Skeletal muscle tissue (tissue), 3 donors: ENCODE measurements at regions not wholly inside any gene's neighbourhood (a gene's known extent, or its start where the extent isn't known, plus 50 kb on each side); places are given as distances from the start of the nearest gene placed in this dataset.

ENCODE experiments used
- H3K27ac ChIP-seq: one replicate; pipeline ENCODE4 v1.7.0; 2013; ENCODE audit warnings: mild to moderate bottlenecking, low read depth, low read length, inconsistent platforms
- H3K27me3 ChIP-seq, 3 donors: one replicate each; pipeline ENCODE4 v1.7.0; 2013; ENCODE audit warnings: low read length in 3 of 3; ENCODE audit not compliant: control insufficient read depth in 3 of 3, insufficient read depth in 3 of 3
- H3K36me3 ChIP-seq, 3 donors: one replicate each; pipeline ENCODE4 v1.7.0; 2013; ENCODE audit warnings: low read length in 3 of 3; ENCODE audit not compliant: control insufficient read depth in 3 of 3, insufficient read depth in 3 of 3
- H3K4me1 ChIP-seq, 3 donors: one replicate each; pipeline ENCODE4 v1.7.0; 2013; ENCODE audit warnings: low read length in 3 of 3, mild to moderate bottlenecking in 3 of 3; ENCODE audit not compliant: control insufficient read depth in 3 of 3, insufficient read depth in 3 of 3
- H3K4me3 ChIP-seq, 3 donors: one replicate each; pipeline ENCODE4 v1.7.0; 2013; ENCODE audit warnings: low read length in 3 of 3
- H3K9ac ChIP-seq, 3 donors: one replicate each; pipeline ENCODE4 v1.7.0; 2013; ENCODE audit warnings: low read length in 3 of 3, mild to moderate bottlenecking in 3 of 3, moderate library complexity in 2 of 3, low read depth in 1 of 3
- H3K9me3 ChIP-seq, 3 donors: one replicate each; pipeline ENCODE4 v1.7.0; 2013; ENCODE audit warnings: low read length in 3 of 3; ENCODE audit not compliant: control insufficient read depth in 3 of 3
- donor health status: Osteomylitis.

DNA sequence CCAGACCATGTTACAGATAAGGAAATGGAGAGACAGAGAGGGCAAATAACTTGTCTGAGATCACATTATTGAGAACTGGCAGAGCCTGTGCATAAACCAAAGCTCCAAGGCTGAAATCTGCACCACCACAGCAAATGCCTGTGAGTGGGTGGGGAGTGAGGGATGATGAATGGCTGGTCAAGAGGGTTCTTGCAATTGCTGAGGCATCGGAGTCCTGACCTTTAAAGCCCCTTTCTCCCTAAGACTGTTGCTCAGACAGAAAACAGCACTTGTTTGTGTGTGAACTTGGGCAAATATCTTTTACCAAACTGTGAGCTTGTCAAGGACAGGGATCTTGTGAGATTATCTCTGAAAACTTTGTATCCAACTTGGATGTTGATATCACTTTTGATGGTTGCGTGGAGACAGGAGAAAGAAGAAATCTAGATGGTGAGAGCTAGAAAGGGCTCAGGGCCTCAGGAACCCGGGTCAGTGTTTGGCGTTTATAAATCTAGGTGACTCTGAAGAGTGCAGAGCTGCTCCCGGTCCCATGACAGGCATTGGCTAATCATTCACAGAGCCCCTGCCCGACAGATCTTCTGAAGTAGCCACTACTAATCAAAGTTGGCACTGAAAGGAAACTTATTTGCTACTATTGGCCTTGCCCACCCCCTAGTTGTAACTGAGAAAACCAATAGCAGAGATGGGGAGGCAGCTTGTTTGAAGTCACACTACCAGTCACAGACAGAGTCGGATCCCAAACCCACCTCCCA is 122.3 kb downstream of the FOXD2 start:
- Histone ChIP-seq H3K9me3 (no peaks in the 10 kb centered on the region), H3K27me3 (peaks cover 3 to 8% (median 5%) of the 10 kb centered on the region in 3 donors), H3K9ac (no peak overlapping the region), H3K4me1 (peaks cover 18 to 25% (median 18%) of the 10 kb centered on the region in 3 donors), H3K36me3 (no peaks in the 10 kb centered on the region), H3K27ac (no peak overlapping the region), H3K4me3 (no peak overlapping the region)

- Histone ChIP-seq H3K4me1 (peaks cover 14 to 20% (median 18%) of the 10 kb centered on the region in 3 donors), H3K27ac (peak overlapping the region; percentile 36), H3K36me3 (no peaks in the 10 kb centered on the region), H3K9me3 (no peaks in the 10 kb centered on the region), H3K9ac (no peak overlapping the region), H3K4me3 (peak overlapping the region in 1 of 3 donors; percentile 13), H3K27me3 (peaks cover 3 to 8% (median 5%) of the 10 kb centered on the region in 3 donors)
Measured at GRCh38 chr1:47561523-47562007, 123.7 kb downstream of the FOXD2 start.

DNA sequence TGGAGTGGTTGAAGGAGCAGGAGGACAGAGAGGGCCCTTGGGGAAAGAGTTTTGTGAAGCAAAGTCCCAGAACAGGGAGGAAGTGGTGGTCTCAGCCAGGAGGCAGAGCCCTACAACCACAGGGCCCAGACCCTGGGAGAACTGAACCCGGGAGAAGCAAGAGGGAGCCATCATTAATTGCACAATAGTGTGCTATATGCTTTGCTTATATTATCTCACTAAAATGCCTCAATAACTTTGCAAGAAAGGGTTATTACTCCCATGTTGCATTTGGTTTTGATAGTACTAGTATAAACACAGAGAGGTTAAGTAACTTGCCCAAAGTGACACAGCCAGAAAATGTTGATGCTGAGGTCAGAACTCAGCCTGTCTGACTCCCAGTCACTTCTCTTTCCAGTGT is 124.3 kb downstream of the FOXD2 start:
- no peaks in the 10 kb centered on the region for H3K36me3 ChIP-seq

GRCh38 chr1:47562799-47563198 is 125.0 kb downstream of the FOXD2 start:
- no peak overlapping the region for H3K9ac ChIP-seq
- no peaks in the 10 kb centered on the region for H3K36me3 ChIP-seq
- H3K27ac ChIP-seq, result no peak overlapping the region
- no peak overlapping the region for H3K4me3 ChIP-seq
- peaks cover 14 to 20% (median 18%) of the 10 kb centered on the region in 3 donors for H3K4me1 ChIP-seq
- peaks cover 3 to 8% (median 5%) of the 10 kb centered on the region in 3 donors for H3K27me3 ChIP-seq
- no peaks in the 10 kb centered on the region for H3K9me3 ChIP-seq

More for the DNA sequence above, 124.3 kb downstream of the FOXD2 start:
- Histone ChIP-seq H3K4me3 (peak overlapping the region in 1 of 3 donors; percentile 13), H3K9ac (no peak overlapping the region), H3K9me3 (no peaks in the 10 kb centered on the region), H3K27me3 (peaks cover 3 to 8% (median 5%) of the 10 kb centered on the region in 3 donors), H3K4me1 (peaks cover 14 to 20% (median 18%) of the 10 kb centered on the region in 3 donors), H3K27ac (no peak overlapping the region)

- Histone ChIP-seq H3K4me1 (peaks cover 14 to 20% (median 18%) of the 10 kb centered on the region in 3 donors), H3K9ac (no peak overlapping the region), H3K4me3 (no peak overlapping the region), H3K27ac (no peak overlapping the region), H3K9me3 (no peaks in the 10 kb centered on the region), H3K27me3 (peaks cover 3 to 8% (median 5%) of the 10 kb centered on the region in 3 donors), H3K36me3 (no peaks in the 10 kb centered on the region)
Measured at GRCh38 chr1:47563201-47563600, 125.4 kb downstream of the FOXD2 start.

DNA sequence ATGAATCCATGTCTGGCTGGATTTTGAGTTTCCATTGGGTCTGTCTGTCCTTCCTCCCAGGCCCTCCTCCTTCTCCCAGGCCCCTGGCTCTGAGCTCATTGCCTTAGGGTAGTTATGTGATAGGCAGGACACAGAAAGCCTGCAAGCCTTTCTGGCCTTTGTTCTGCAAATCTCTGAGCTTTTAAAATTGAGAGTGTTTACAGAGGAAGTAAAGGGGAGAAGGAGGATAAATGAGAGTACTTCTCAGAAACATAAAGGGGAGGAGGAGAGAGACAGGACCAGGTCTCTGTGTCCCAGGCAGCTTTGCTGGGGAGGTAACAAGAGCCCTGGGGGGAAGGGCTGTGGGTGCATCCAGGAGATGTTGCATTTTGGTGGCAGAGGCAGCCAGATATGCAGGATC is 126.7 kb downstream of the FOXD2 start:
- no peaks in the 10 kb centered on the region for H3K36me3 ChIP-seq
- peaks cover 0 to 4% (median 3%) of the 10 kb centered on the region in 3 donors for H3K27me3 ChIP-seq
- no peak overlapping the region for H3K27ac ChIP-seq
- H3K4me1 ChIP-seq, result peaks cover 17 to 20% (median 18%) of the 10 kb centered on the region in 3 donors
- no peaks in the 10 kb centered on the region for H3K9me3 ChIP-seq
- H3K4me3 ChIP-seq, result no peak overlapping the region
- no peak overlapping the region for H3K9ac ChIP-seq

- H3K36me3 ChIP-seq, result no peaks in the 10 kb centered on the region
- H3K27me3 ChIP-seq, result peaks cover 0 to 4% (median under 1%) of the 10 kb centered on the region in 3 donors
- no peak overlapping the region for H3K27ac ChIP-seq
- no peak overlapping the region for H3K4me3 ChIP-seq
- no peak overlapping the region for H3K9ac ChIP-seq
- no peaks in the 10 kb centered on the region for H3K9me3 ChIP-seq
- peaks cover 17 to 20% (median 20%) of the 10 kb centered on the region in 3 donors for H3K4me1 ChIP-seq
Measured at GRCh38 chr1:47565092-47565491, 127.2 kb downstream of the FOXD2 start.

- H3K36me3 ChIP-seq, result no peaks in the 10 kb centered on the region
- H3K9me3 ChIP-seq, result no peaks in the 10 kb centered on the region
- no peak overlapping the region for H3K4me3 ChIP-seq
- no peak overlapping the region for H3K27ac ChIP-seq
- peaks cover 17 to 20% (median 20%) of the 10 kb centered on the region in 3 donors for H3K4me1 ChIP-seq
- no peak overlapping the region for H3K9ac ChIP-seq
- no peaks in the 10 kb centered on the region for H3K27me3 ChIP-seq
Measured at GRCh38 chr1:47565676-47566075, 127.8 kb downstream of the FOXD2 start.

GRCh38 chr1:47568763-47569162 is 130.9 kb downstream of the FOXD2 start:
- Histone ChIP-seq H3K4me3 (no peak overlapping the region), H3K9me3 (no peaks in the 10 kb centered on the region), H3K9ac (no peak overlapping the region), H3K27me3 (peaks cover 3 to 9% (median 5%) of the 10 kb centered on the region in 3 donors), H3K27ac (no peak overlapping the region), H3K4me1 (peaks cover 0 to 3% (median 2%) of the 10 kb centered on the region in 3 donors), H3K36me3 (no peaks in the 10 kb centered on the region)

DNA sequence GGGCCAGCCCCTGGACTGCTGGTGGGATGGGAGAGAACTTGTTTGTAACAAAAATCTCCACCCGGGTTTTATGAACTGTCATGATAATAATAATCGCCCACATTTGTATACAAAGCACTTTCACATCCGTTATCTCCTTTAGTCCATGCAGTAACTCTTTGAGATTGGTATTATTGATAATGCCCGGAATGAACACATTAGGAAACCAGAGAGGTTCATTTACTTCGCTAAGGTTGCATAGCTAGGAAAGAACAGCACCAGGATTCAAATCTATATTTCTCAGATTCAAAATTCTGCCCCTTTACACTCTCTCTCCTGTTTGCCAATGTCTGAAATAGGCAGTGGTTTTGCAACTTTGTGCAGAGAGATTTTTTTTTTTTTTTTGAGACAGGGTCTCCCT is 131.4 kb downstream of the FOXD2 start:
- no peak overlapping the region for H3K4me3 ChIP-seq
- no peak overlapping the region for H3K9ac ChIP-seq
- no peak overlapping the region for H3K27ac ChIP-seq
- H3K4me1 ChIP-seq, result peaks cover 0 to 3% (median 2%) of the 10 kb centered on the region in 3 donors
- no peaks in the 10 kb centered on the region for H3K36me3 ChIP-seq
- no peaks in the 10 kb centered on the region for H3K9me3 ChIP-seq
- H3K27me3 ChIP-seq, result peaks cover 3 to 12% (median 5%) of the 10 kb centered on the region in 3 donors
